ENCODE measurements at regions not wholly inside any gene's neighbourhood (a gene's known extent, or its start where the extent isn't known, plus 50 kb on each side); places are given as distances from the start of the nearest gene placed in this dataset.

DNA sequence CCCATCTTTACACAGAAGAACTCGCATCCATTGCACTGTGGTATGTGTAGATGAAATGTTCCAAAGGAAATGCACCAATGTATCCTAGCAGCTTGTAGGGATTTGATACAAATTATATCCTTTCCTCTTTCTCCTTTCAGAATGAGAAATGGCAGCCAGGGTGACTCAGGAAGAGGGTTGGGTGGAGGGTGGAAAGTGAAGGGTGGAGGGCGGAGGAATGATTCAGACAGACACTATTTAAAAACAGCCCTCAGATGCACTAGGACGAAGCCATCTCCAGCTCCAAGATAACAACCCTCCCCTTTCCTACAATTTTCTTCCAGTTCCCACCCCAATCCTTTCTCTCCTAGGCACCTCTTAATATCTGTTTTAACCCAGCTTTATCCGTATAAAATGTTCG is 96.2 kb upstream of the STK39 start:
- TF ChIP-seq, protein P1, sequence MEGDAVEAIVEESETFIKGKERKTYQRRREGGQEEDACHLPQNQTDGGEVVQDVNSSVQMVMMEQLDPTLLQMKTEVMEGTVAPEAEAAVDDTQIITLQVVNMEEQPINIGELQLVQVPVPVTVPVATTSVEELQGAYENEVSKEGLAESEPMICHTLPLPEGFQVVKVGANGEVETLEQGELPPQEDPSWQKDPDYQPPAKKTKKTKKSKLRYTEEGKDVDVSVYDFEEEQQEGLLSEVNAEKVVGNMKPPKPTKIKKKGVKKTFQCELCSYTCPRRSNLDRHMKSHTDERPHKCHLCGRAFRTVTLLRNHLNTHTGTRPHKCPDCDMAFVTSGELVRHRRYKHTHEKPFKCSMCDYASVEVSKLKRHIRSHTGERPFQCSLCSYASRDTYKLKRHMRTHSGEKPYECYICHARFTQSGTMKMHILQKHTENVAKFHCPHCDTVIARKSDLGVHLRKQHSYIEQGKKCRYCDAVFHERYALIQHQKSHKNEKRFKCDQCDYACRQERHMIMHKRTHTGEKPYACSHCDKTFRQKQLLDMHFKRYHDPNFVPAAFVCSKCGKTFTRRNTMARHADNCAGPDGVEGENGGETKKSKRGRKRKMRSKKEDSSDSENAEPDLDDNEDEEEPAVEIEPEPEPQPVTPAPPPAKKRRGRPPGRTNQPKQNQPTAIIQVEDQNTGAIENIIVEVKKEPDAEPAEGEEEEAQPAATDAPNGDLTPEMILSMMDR (IDR thresholded peaks at IDR 0.05) = no peak
- TF ChIP-seq POLR2A (IDR thresholded peaks at IDR 0.05) (no peak), EP300 (IDR thresholded peaks at IDR 0.05) (no peak)
